Stimulated activated CD8-positive, alpha-beta memory T cell treated with anti-CD3 and anti-CD28 coated beads, Interleukin-7, amount 100 ng/mL, for 48 hours (primary cell): ENCODE measurements at regions not wholly inside any gene's neighbourhood (a gene's known extent, or its start where the extent isn't known, plus 50 kb on each side); places are given as distances from the start of the nearest gene placed in this dataset.

Experiments used
- DNase-seq, 2 donors: peaks; one replicate each; pipeline ENCODE4 v3.0.0-alpha.2; 2020; ENCODE audit warnings: low read depth in 1 of 2; ENCODE audit errors: extremely low read depth in 1 of 2

GRCh38 chr17:34826332-34826731, 134.9 kb downstream of the CCT6B start:
- DNase-seq = no peak

- DNase-seq = no peak
Measured at GRCh38 chr17:34825884-34826283, 135.4 kb downstream of the CCT6B start.

GRCh38 chr17:34825102-34825501, 136.2 kb downstream of the CCT6B start:
- DNase-seq = no peak

- no peak for DNase-seq
Measured at GRCh38 chr17:34823023-34823422, 138.2 kb downstream of the CCT6B start.

GRCh38 chr17:34822007-34822739, 139.1 kb downstream of the CCT6B start:
- DNase-seq = no peak

GRCh38 chr17:34820922-34821321, 140.3 kb downstream of the CCT6B start:
- DNase-seq = no peak

- no peak for DNase-seq
Measured at GRCh38 chr17:34820248-34820801, 140.9 kb downstream of the CCT6B start.

- no peak for DNase-seq
Measured at GRCh38 chr17:34817252-34818035, 143.8 kb downstream of the CCT6B start.

- no peak for DNase-seq
Measured at GRCh38 chr17:34816848-34817247, 144.4 kb downstream of the CCT6B start.

GRCh38 chr17:34813290-34813689, 148.0 kb downstream of the CCT6B start:
- DNase-seq = no peak

GRCh38 chr17:34811561-34811960, 149.7 kb downstream of the CCT6B start:
- DNase-seq = no peak

GRCh38 chr17:34800661-34801060, 160.6 kb downstream of the CCT6B start:
- no peak for DNase-seq

GRCh38 chr17:34799751-34800150, 161.5 kb downstream of the CCT6B start:
- DNase-seq = no peak

GRCh38 chr17:34798581-34798980, 162.7 kb downstream of the CCT6B start:
- DNase-seq = no peak

GRCh38 chr17:34797720-34798119, 163.5 kb downstream of the CCT6B start:
- DNase-seq = no peak

- DNase-seq = no peak
Measured at GRCh38 chr17:34793231-34793908, 167.9 kb downstream of the CCT6B start.

GRCh38 chr17:34788696-34789095, 172.6 kb downstream of the CCT6B start:
- no peak for DNase-seq

GRCh38 chr17:34784526-34784925, 176.7 kb downstream of the CCT6B start:
- DNase-seq = no peak

GRCh38 chr17:34782271-34782670, 179.0 kb downstream of the CCT6B start:
- no peak for DNase-seq

GRCh38 chr17:34781571-34782108, 179.6 kb downstream of the CCT6B start:
- DNase-seq = no peak

GRCh38 chr17:34781071-34781470, 180.2 kb downstream of the CCT6B start:
- DNase-seq = no peak
